22Rv1 (cell line): ENCODE measurements at regions not wholly inside any gene's neighbourhood (a gene's known extent, or its start where the extent isn't known, plus 50 kb on each side); places are given as distances from the start of the nearest gene placed in this dataset.

Experiments used
- H3K27ac ChIP-seq: fragments of 450-650 bp; 2 replicates; pipeline ENCODE4 v1.5.1; 2017
- CTCF ChIP-seq: fragments of 450-650 bp; IDR thresholded peaks from 2 replicates; pipeline ENCODE4 v1.5.1; 2017; ENCODE audit warnings: mild to moderate bottlenecking
- ZFX ChIP-seq: fragments of 450-650 bp; IDR thresholded peaks from 2 replicates; pipeline ENCODE4 v1.6.1; 2017; ENCODE audit warnings: antibody characterized with exemption, borderline replicate concordance

GRCh38 chr12:20199780-20200179, 168.6 kb upstream of the PDE3A start:
- TF ChIP-seq CTCF (no peak), ZFX (no peak)
- no peak overlapping the region for H3K27ac ChIP-seq

- H3K27ac ChIP-seq, result no peak overlapping the region
- TF ChIP-seq ZFX (no peak), CTCF (no peak)
These were observed 166.6 kb upstream of the PDE3A start for GRCh38 chr12:20201733-20202132.

DNA sequence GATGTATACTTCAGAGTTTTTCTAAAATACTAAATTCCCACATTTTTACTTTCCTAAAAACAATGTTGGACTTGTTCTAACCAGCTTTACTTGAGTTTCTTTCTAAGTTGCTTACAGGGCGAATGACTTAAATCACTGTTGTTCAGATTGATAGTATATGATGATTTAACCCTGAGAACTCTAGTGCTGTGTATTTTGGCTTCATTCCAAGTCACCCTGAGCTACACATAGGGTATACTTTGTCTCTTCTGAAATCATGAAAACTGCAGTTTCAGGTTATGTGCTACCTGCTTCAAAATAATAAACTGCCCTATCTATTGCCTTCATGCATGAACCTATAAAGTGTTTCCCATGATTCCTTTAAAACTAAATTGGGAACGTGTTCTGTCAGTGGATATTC, 162.5 kb upstream of the PDE3A start:
- TF ChIP-seq ZFX (no peak), CTCF (no peak)
- H3K27ac ChIP-seq, result no peak overlapping the region

- no peak overlapping the region for H3K27ac ChIP-seq
- TF ChIP-seq CTCF (no peak), ZFX (no peak)
These were observed 161.9 kb upstream of the PDE3A start for GRCh38 chr12:20206410-20206809.

- H3K27ac ChIP-seq, result no peak overlapping the region
- no peak for TF ChIP-seq ZFX
- no peak for TF ChIP-seq CTCF
These were observed 157.6 kb upstream of the PDE3A start for GRCh38 chr12:20210621-20211215.

DNA sequence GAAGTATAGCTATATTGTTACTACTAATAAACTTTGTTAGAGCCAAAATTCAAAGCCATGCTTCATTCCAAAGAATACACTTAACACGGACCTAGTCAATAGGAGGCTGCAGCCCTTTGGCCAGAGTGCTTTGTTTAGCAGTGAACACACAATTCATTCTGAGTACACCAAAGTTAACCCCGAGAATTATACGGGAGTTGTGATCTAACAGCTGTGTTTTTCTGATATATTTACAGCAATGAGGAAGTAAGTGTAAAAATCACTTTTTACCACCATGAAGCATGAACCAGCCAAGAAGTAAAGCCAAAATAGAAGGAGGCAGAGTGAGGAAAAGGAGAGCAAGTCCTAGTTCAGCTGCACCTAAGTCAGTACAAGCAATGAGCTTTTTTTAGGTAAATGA, 156.8 kb upstream of the PDE3A start:
- no peak overlapping the region for H3K27ac ChIP-seq
- TF ChIP-seq ZFX (no peak), CTCF (no peak)

GRCh38 chr12:20211981-20212421, 156.3 kb upstream of the PDE3A start:
- TF ChIP-seq CTCF, result no peak
- TF ChIP-seq ZFX, result no peak

More at GRCh38 chr12:20211981-20212421, 156.3 kb upstream of the PDE3A start:
- H3K27ac ChIP-seq, result no peak overlapping the region
